Neural cell (in vitro differentiated cells): ENCODE measurements at regions not wholly inside any gene's neighbourhood (a gene's known extent, or its start where the extent isn't known, plus 50 kb on each side); places are given as distances from the start of the nearest gene placed in this dataset.
"Not testable (repeated sequence)": the region's sequence is repeated elsewhere in the genome, so short reads cannot be mapped to it uniquely, and the experiment has no call there.

ENCODE experiments used
- H2AFZ ChIP-seq: fragments of 200-600, 300-800 bp; sonication (generic), shearing (Covaris generic); 2 replicates; pipeline ENCODE4 v1.6.0; 2014; ENCODE audit warnings: low read depth, mild to moderate bottlenecking, antibody characterized with exemption, low read length, moderate library complexity
- H3F3A ChIP-seq: fragments of 200-600 bp; shearing (Covaris generic); 2 replicates; pipeline ENCODE4 v1.6.1; 2016; ENCODE audit warnings: mild to moderate bottlenecking, moderate library complexity, mixed read lengths, antibody characterized with exemption, low read length; ENCODE audit not compliant: insufficient read depth, poor library complexity, severe bottlenecking
- H3K27ac ChIP-seq: fragments of 200-600, 300-800 bp; sonication (generic), shearing (Covaris generic); 2 replicates; pipeline ENCODE4 v1.5.1; 2014; ENCODE audit warnings: mild to moderate bottlenecking, low read length, moderate library complexity
- H3K27me3 ChIP-seq: fragments of 300-800, 200-600 bp; sonication (generic), shearing (Covaris generic); 2 replicates; pipeline ENCODE4 v1.6.0; 2014; ENCODE audit warnings: mild to moderate bottlenecking, low read depth, low read length, moderate library complexity; ENCODE audit not compliant: insufficient read depth
- H3K36me3 ChIP-seq: fragments of 300-800, 200-600 bp; sonication (generic), shearing (Covaris generic); 2 replicates; pipeline ENCODE4 v1.5.1; 2014; ENCODE audit warnings: mild to moderate bottlenecking, antibody characterized with exemption, low read length, moderate library complexity; ENCODE audit not compliant: insufficient read depth
- H3K4me2 ChIP-seq: fragments of 300-800, 200-600 bp; sonication (generic), shearing (Covaris generic); 2 replicates; pipeline ENCODE4 v1.6.0; 2014; ENCODE audit warnings: mild to moderate bottlenecking, low read length
- H3K4me3 ChIP-seq: fragments of 300-800, 200-600 bp; sonication (generic), shearing (Covaris generic); 2 replicates; pipeline ENCODE4 v1.5.1; 2014; ENCODE audit warnings: mild to moderate bottlenecking, low read length, moderate library complexity
- H3K79me2 ChIP-seq: fragments of 200-600 bp; shearing (Covaris generic); replicated peaks from 2 replicates; pipeline ENCODE4 v1.6.0; 2014; ENCODE audit warnings: mild to moderate bottlenecking, low read length, moderate library complexity; ENCODE audit not compliant: insufficient read depth
- H3K9ac ChIP-seq: fragments of 300-800, 200-600 bp; sonication (generic), shearing (Covaris generic); 2 replicates; pipeline ENCODE4 v1.6.1; 2016; ENCODE audit warnings: mild to moderate bottlenecking, low read length, mixed read lengths
- H3K9me2 ChIP-seq: fragments of 200-600 bp; shearing (Covaris generic); 2 replicates; pipeline ENCODE4 v1.6.1; 2016; ENCODE audit warnings: mild to moderate bottlenecking, low read length, mixed read lengths; ENCODE audit not compliant: insufficient read depth
- H3K9me3 ChIP-seq: fragments of 200-600, 300-800 bp; sonication (generic), shearing (Covaris generic); 2 replicates; pipeline ENCODE4 v1.6.1; 2016; ENCODE audit warnings: mild to moderate bottlenecking, mixed run types, low read length, moderate library complexity, mixed read lengths
- H4K20me1 ChIP-seq: fragments of 200-600 bp; shearing (Covaris generic); 2 replicates; pipeline ENCODE4 v1.6.1; 2016; ENCODE audit warnings: mild to moderate bottlenecking, mixed run types; ENCODE audit not compliant: insufficient read depth
- EP300 ChIP-seq: fragments of 450-650 bp; conservative IDR thresholded peaks from 2 replicates; pipeline ENCODE4 v1.6.1; 2014; ENCODE audit warnings: antibody characterized with exemption, mild to moderate bottlenecking, moderate library complexity; ENCODE audit not compliant: poor library complexity, severe bottlenecking
- EZH2 ChIP-seq: fragments of 200-600, 300-800 bp; shearing (Covaris generic), sonication (generic); IDR thresholded peaks from 2 replicates; pipeline ENCODE4 v1.6.1; 2014; ENCODE audit warnings: antibody characterized with exemption, low read length, borderline replicate concordance, mild to moderate bottlenecking; ENCODE audit not compliant: insufficient read depth, poor library complexity, severe bottlenecking
- MXI1 ChIP-seq: fragments of 450-650 bp; conservative IDR thresholded peaks from 2 replicates; pipeline ENCODE4 v1.6.1; 2014; ENCODE audit warnings: antibody characterized with exemption, mild to moderate bottlenecking; ENCODE audit not compliant: poor library complexity, severe bottlenecking
- POLR2AphosphoS5 ChIP-seq: IDR thresholded peaks from 2 replicates; pipeline ENCODE4 v1.6.1; 2012
- RAD21 ChIP-seq: fragments of 450-650 bp; conservative IDR thresholded peaks from 2 replicates; pipeline ENCODE4 v1.6.1; 2014; ENCODE audit warnings: antibody characterized with exemption, mild to moderate bottlenecking, moderate library complexity
- SMC3 ChIP-seq: fragments of 450-650 bp; conservative IDR thresholded peaks from 2 replicates; pipeline ENCODE4 v1.6.1; 2014; ENCODE audit warnings: antibody characterized with exemption, mild to moderate bottlenecking, moderate library complexity; ENCODE audit not compliant: poor library complexity
- TAF1 ChIP-seq: IDR thresholded peaks from 2 replicates; pipeline ENCODE4 v1.6.1; 2012; ENCODE audit warnings: low read depth
- TF ChIP-seq, protein P1 (sequence below): fragments of 450-650 bp; IDR thresholded peaks from 2 replicates; pipeline ENCODE4 v1.5.1; 2014; ENCODE audit warnings: antibody characterized with exemption, mild to moderate bottlenecking, moderate library complexity; ENCODE audit not compliant: poor library complexity, severe bottlenecking
- TF ChIP-seq, protein P2 (sequence below): IDR thresholded peaks from 2 replicates; pipeline ENCODE4 v1.6.1; 2012; ENCODE audit warnings: borderline replicate concordance

DNA sequence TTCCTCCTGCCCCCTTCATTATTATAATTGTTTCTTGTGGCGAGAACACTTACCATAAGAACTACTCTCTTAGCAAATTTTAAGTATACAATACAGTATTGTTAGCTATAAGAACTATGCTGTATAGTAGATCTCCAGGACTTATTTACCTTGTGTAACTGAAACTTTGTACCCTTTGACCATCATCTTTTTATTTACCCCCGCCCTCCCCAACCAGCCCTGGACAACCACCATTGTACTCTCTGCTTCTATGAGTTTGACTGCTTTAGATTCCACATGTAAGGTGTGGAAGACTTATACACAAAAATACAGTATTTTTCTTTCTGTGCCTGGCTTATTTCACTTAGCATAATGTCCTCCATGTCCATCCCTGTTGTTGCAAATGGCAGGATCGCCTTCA, 161.1 kb downstream of the PHF8 start:
- no peaks in the 10 kb centered on the region for H3K27me3 ChIP-seq

DNA sequence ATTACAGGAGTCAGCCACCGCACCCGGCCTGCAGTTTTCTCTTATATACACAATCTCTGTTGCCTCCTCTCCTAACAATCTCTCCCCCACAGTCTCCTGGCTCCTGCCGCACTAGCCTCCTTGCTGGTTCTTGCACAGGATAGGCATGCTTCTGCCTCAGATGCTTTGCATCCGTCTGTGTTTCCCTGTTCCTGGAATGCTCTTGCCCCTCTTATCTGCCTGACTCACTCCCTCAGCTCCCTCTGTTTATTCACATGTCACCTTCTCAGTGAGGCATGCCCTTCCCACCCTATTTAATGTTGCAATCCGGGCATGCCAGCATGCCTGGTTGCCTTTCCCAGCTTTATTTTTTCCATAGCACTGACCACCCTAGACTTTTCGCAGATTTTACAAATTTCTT, 161.9 kb downstream of the PHF8 start:
- TF ChIP-seq SMC3 (no peak), POLR2AphosphoS5 (no peak), EP300 (no peak), EZH2 (no peak), MXI1 (no peak), TAF1 (no peak)
- TF ChIP-seq, protein P1, sequence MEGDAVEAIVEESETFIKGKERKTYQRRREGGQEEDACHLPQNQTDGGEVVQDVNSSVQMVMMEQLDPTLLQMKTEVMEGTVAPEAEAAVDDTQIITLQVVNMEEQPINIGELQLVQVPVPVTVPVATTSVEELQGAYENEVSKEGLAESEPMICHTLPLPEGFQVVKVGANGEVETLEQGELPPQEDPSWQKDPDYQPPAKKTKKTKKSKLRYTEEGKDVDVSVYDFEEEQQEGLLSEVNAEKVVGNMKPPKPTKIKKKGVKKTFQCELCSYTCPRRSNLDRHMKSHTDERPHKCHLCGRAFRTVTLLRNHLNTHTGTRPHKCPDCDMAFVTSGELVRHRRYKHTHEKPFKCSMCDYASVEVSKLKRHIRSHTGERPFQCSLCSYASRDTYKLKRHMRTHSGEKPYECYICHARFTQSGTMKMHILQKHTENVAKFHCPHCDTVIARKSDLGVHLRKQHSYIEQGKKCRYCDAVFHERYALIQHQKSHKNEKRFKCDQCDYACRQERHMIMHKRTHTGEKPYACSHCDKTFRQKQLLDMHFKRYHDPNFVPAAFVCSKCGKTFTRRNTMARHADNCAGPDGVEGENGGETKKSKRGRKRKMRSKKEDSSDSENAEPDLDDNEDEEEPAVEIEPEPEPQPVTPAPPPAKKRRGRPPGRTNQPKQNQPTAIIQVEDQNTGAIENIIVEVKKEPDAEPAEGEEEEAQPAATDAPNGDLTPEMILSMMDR: no peak

More for the DNA sequence above, 161.1 kb downstream of the PHF8 start:
- no peaks in the 10 kb centered on the region for H4K20me1 ChIP-seq
- TF ChIP-seq, protein P2, sequence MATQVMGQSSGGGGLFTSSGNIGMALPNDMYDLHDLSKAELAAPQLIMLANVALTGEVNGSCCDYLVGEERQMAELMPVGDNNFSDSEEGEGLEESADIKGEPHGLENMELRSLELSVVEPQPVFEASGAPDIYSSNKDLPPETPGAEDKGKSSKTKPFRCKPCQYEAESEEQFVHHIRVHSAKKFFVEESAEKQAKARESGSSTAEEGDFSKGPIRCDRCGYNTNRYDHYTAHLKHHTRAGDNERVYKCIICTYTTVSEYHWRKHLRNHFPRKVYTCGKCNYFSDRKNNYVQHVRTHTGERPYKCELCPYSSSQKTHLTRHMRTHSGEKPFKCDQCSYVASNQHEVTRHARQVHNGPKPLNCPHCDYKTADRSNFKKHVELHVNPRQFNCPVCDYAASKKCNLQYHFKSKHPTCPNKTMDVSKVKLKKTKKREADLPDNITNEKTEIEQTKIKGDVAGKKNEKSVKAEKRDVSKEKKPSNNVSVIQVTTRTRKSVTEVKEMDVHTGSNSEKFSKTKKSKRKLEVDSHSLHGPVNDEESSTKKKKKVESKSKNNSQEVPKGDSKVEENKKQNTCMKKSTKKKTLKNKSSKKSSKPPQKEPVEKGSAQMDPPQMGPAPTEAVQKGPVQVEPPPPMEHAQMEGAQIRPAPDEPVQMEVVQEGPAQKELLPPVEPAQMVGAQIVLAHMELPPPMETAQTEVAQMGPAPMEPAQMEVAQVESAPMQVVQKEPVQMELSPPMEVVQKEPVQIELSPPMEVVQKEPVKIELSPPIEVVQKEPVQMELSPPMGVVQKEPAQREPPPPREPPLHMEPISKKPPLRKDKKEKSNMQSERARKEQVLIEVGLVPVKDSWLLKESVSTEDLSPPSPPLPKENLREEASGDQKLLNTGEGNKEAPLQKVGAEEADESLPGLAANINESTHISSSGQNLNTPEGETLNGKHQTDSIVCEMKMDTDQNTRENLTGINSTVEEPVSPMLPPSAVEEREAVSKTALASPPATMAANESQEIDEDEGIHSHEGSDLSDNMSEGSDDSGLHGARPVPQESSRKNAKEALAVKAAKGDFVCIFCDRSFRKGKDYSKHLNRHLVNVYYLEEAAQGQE: no peak
- no peak for TF ChIP-seq TAF1
- no peak for TF ChIP-seq RAD21
- TF ChIP-seq POLR2AphosphoS5: no peak
- TF ChIP-seq SMC3: no peak
- TF ChIP-seq EP300: no peak
- TF ChIP-seq MXI1: no peak
- no peak for TF ChIP-seq EZH2
- TF ChIP-seq, protein P1: no peak
- no peaks in the 10 kb centered on the region for H3K9me3 ChIP-seq
- no peaks in the 10 kb centered on the region for H3F3A ChIP-seq
- H3K36me3 ChIP-seq: no peaks in the 10 kb centered on the region
- H3K9me2 ChIP-seq: no peaks in the 10 kb centered on the region
- no peak overlapping the region for H2AFZ ChIP-seq
- no peaks in the 10 kb centered on the region for H3K79me2 ChIP-seq
- no peak overlapping the region for H3K4me3 ChIP-seq
- no peak overlapping the region for H3K9ac ChIP-seq
- no peak overlapping the region for H3K4me2 ChIP-seq
- no peak overlapping the region for H3K27ac ChIP-seq

DNA sequence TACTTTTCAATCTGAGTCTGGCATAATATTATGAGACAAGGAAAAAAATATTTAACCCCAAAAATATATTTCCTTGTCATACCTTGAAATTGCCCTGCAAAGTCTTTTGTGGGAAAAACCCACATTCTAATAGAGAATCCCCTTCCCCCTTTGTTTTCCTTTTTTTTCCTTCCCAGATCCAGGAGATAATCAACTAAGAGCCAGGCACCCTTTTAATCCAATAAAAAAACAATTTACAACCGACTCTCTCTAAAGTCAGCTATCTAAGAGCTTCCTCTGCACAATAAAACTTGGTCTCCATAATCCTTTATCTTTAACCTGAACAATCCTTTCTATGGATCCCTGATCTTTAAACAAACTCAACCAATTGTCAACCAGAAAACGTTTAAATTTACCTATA, 163.5 kb downstream of the PHF8 start:
- H4K20me1 ChIP-seq, H3K36me3 ChIP-seq, H3F3A ChIP-seq, H3K79me2 ChIP-seq, H3K9ac ChIP-seq, H2AFZ ChIP-seq, H3K9me3 ChIP-seq, H3K27me3 ChIP-seq, H3K4me2 ChIP-seq, H3K9me2 ChIP-seq, H3K27ac ChIP-seq, H3K4me3 ChIP-seq: not testable (repeated sequence)

More for the DNA sequence above, 161.9 kb downstream of the PHF8 start:
- H3F3A ChIP-seq: no peaks in the 10 kb centered on the region
- no peak overlapping the region for H3K4me2 ChIP-seq
- H3K9ac ChIP-seq: no peak overlapping the region
- no peak overlapping the region for H2AFZ ChIP-seq
- H3K9me2 ChIP-seq: no peaks in the 10 kb centered on the region
- H3K36me3 ChIP-seq: no peaks in the 10 kb centered on the region
- H4K20me1 ChIP-seq: no peaks in the 10 kb centered on the region
- no peaks in the 10 kb centered on the region for H3K9me3 ChIP-seq
- H3K79me2 ChIP-seq: no peaks in the 10 kb centered on the region
- H3K27me3 ChIP-seq: no peaks in the 10 kb centered on the region
- H3K27ac ChIP-seq: no peak overlapping the region
- no peak overlapping the region for H3K4me3 ChIP-seq
